ENCODE measurements at regions not wholly inside any gene's neighbourhood (a gene's known extent, or its start where the extent isn't known, plus 50 kb on each side); places are given as distances from the start of the nearest gene placed in this dataset.
A peak's percentile ranks its signal among the peaks of the same experiment; 100 is the strongest.
"Not testable (repeated sequence)": the region's sequence is repeated elsewhere in the genome, so short reads cannot be mapped to it uniquely, and the experiment has no call there.

DNA sequence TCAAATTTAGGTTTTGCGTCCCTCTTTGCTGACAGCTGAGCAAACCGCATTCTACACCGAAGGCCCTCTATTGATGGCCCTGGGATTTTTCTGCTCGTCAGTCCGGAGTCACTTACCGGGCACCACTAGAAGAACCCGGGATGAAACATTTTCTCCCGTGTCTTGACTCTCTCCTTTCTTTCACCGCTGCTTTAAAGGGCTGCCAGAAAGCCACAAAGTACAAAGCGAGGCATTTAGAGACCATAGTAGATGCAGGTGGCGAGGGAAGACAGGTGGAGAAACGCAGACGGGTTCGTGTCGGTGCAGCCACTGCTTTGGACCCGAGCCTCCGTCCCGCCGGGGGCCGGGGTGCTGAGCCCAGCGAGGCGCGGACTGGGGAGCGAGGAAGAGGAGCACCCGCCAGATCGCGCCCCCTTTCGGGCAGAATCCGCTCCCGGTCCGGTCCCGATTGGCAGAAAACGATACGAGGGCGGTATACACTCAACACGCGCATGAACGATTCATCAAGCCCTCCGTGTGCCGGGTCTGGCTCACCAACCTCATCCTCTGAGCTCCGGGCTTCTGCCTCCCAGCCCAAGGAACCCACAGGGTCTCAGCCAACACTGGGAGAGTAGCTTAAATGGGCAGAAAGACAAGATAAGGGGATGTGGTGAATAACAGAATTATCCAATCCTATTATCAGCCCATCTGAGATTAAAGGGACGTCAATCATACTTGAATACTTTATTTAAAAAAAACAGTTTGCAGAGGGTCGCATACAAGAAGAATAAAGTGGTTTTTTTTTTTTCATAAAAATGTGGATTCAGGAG lies 84.9 kb downstream of the TRIM27 start:
- H3K4me3 ChIP-seq, result peak overlapping the region in 3 of 4 donors; percentile 50 to 59 (median 52)
- peak overlapping the region in 3 of 5 donors; percentile 59 to 76 (median 70) for H3K27ac ChIP-seq
- WGBS, 4 donors, result 0 to 1% (median 1%) methylated on average over 33 to 43 of the region's 43 CpGs
- intact Hi-C loops (cut with DNase I), result loop anchor here (5.0 to 10.0 kb wide), 3 partner anchors 152 to 178 kb away; no protein-coding TSS in a partner anchor
- no peaks in the 10 kb centered on the region for H3K9me3 ChIP-seq (replicated peaks in 1 of 3)
- TF ChIP-seq CTCF (IDR thresholded peaks at IDR 0.05) (peak; percentile 27 to 59 (median 52)), POLR2A (IDR thresholded peaks at IDR 0.05) (no peak)
- peak; percentile 77 to 86 (median 85) for DNase-seq
- H3K36me3 ChIP-seq (replicated peaks in 1 of 2), result no peaks in the 10 kb centered on the region
- peaks cover 2% of the 10 kb centered on the region for H3K27me3 ChIP-seq
- peaks cover 0 to 12% of the 10 kb centered on the region in 2 donors for H3K4me1 ChIP-seq (replicated peaks in 1 of 2)

DNA sequence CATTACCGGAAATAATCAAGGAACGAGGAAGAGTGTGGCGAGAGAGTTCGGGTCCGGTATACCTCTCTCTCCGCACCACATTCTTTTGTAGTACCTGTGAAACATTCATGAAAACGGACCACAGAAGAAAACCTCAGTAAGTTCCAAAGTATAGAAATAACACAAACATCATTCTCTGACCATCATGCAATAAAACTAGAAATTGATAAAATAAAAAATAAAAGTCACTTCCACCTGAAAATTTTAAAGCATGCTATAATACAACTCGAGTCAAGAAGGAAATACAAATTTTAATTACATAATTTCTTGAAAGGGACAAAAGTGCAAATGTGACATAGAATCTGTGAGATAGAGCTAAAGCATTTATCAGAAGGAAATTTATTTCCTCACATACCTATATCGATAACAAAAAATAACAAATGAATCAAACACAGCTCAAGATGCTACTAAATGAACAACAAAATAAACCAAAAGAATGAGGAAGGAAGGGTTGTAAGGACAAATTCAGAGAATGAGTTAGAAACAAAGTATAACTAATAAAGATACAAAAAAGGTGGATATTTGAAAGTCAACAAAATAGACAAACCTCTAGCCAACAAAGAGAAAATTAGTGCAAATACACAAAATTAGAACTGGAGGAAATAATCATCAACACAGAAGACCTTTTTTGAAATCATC lies 84.2 kb downstream of the TRIM27 start:
- TF ChIP-seq POLR2A (IDR thresholded peaks at IDR 0.05), result no peak
- TF ChIP-seq CTCF (IDR thresholded peaks at IDR 0.05), result no peak
- peaks cover 0 to 12% of the 10 kb centered on the region in 2 donors for H3K4me1 ChIP-seq (replicated peaks in 1 of 2)
- H3K9me3 ChIP-seq (replicated peaks in 1 of 3), result no peaks in the 10 kb centered on the region
- H3K27ac ChIP-seq, result no peak overlapping the region
- H3K36me3 ChIP-seq (replicated peaks in 1 of 2), result no peaks in the 10 kb centered on the region
- WGBS, 4 donors, result 11 to 12% (median 11%) methylated on average over 9 of the region's 9 CpGs
- intact Hi-C loops (cut with DNase I), result loop anchor here (5.0 to 10.0 kb wide), 3 partner anchors 152 to 178 kb away; no protein-coding TSS in a partner anchor
- DNase-seq, result no peak
- peak overlapping the region in 2 of 4 donors; percentile 50 to 59 for H3K4me3 ChIP-seq
- H3K27me3 ChIP-seq, result peaks cover 5% of the 10 kb centered on the region

- TF ChIP-seq POLR2A (IDR thresholded peaks at IDR 0.05) (no peak), CTCF (IDR thresholded peaks at IDR 0.05) (no peak)
- WGBS, 4 donors, result 50 to 60% (median 56%) methylated on average over 3 of the region's 3 CpGs
- peaks cover 5% of the 10 kb centered on the region for H3K27me3 ChIP-seq
- H3K4me1 ChIP-seq (replicated peaks in 1 of 2), result peaks cover 0 to 12% of the 10 kb centered on the region in 2 donors
- H3K36me3 ChIP-seq (replicated peaks in 1 of 2), result no peaks in the 10 kb centered on the region
- no peaks in the 10 kb centered on the region for H3K9me3 ChIP-seq (replicated peaks in 1 of 3)
- no peak overlapping the region for H3K4me3 ChIP-seq
- no peak for DNase-seq
- intact Hi-C loops (cut with DNase I), result no loop called here
- no peak overlapping the region for H3K27ac ChIP-seq
Measured at GRCh38 chr6:28841290-28841689, 82.5 kb downstream of the TRIM27 start.

DNA sequence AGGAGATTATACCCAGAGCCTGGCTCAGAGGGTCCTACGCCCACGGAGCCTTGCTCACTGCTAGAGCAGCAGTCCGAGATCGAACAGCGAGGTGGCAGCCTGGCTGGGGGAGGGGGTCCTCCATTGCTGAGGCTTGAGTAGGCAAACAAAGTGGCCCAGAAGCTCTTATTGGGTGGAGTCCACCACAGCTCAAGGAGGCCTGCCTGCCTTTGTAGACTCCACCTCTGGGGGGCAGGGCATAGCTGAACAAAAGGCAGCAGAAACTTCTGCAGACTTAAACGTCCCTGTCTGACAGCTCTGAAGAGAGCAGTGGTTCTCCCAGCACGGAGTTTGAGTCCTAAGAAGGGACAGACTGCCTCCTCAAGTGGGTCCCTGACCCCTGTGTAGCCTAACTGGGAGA lies 75.0 kb downstream of the TRIM27 start:
- H3K27ac ChIP-seq; H3K9me3 ChIP-seq (replicated peaks in 1 of 3); H3K4me1 ChIP-seq (replicated peaks in 1 of 2); DNase-seq; H3K4me3 ChIP-seq; H3K36me3 ChIP-seq (replicated peaks in 1 of 2); intact Hi-C loops (cut with DNase I): not testable (repeated sequence)
- H3K27me3 ChIP-seq, result peaks cover 12% of the 10 kb centered on the region
- 56 to 90% (median 71%) methylated on average over 2 to 7 of the region's 7 CpGs for WGBS, 4 donors

Small RNA genes in the stretch of these regions (small RNA-seq; reads per million reads assigned to genes)
- 0 reads per million in 2 donors for gene AL121932.1

Data from adrenal gland (tissue), 9 donors.